Hepatocyte (in vitro differentiated cells): ENCODE measurements at regions not wholly inside any gene's neighbourhood (a gene's known extent, or its start where the extent isn't known, plus 50 kb on each side); places are given as distances from the start of the nearest gene placed in this dataset.

Experiments used
- DNase-seq: peaks from one replicate; pipeline ENCODE4 v3.0.0-alpha.2; 2016; ENCODE audit warnings: low spot score
- H2AFZ ChIP-seq: fragments of 200-600 bp; sonication (generic); 2 replicates; pipeline ENCODE4 v1.6.0; 2016; ENCODE audit warnings: antibody characterized with exemption, mild to moderate bottlenecking
- H3K27ac ChIP-seq: fragments of 200-600 bp; sonication (generic); 2 replicates; pipeline ENCODE4 v1.5.1; 2016; ENCODE audit warnings: mild to moderate bottlenecking
- H3K27me3 ChIP-seq: fragments of 200-600 bp; sonication (generic); 2 replicates; pipeline ENCODE4 v1.6.1; 2016
- H3K36me3 ChIP-seq: fragments of 200-600 bp; sonication (generic); replicated peaks from 2 replicates; pipeline ENCODE4 v1.5.1; 2016; ENCODE audit warnings: low read depth; ENCODE audit not compliant: insufficient read depth
- H3K4me1 ChIP-seq: fragments of 200-600 bp; sonication (generic); 2 replicates; pipeline ENCODE4 v1.5.1; 2016; ENCODE audit warnings: mild to moderate bottlenecking, moderate library complexity; ENCODE audit not compliant: insufficient read depth
- H3K4me2 ChIP-seq: fragments of 200-600 bp; sonication (generic); 2 replicates; pipeline ENCODE4 v1.6.0; 2016
- H3K4me3 ChIP-seq: fragments of 200-600 bp; sonication (generic); 2 replicates; pipeline ENCODE4 v1.5.1; 2016; ENCODE audit warnings: mild to moderate bottlenecking
- H3K79me2 ChIP-seq: fragments of 200-600 bp; sonication (generic); 2 replicates; pipeline ENCODE4 v1.6.0; 2017; ENCODE audit warnings: mild to moderate bottlenecking
- H3K9me2 ChIP-seq: fragments of 200-600 bp; sonication (generic); replicated peaks from 2 replicates; pipeline ENCODE4 v1.6.0; 2017; ENCODE audit warnings: mild to moderate bottlenecking; ENCODE audit not compliant: insufficient read depth
- H3K9me3 ChIP-seq: fragments of 200-600 bp; sonication (generic); 2 replicates; pipeline ENCODE4 v1.5.1; 2016; ENCODE audit warnings: low read depth, mild to moderate bottlenecking
- H4K20me1 ChIP-seq: fragments of 200-600 bp; sonication (generic); 2 replicates; pipeline ENCODE4 v1.6.0; 2016; ENCODE audit warnings: mild to moderate bottlenecking; ENCODE audit not compliant: insufficient read depth, poor library complexity, severe bottlenecking
- CTCF ChIP-seq: fragments of 200-600 bp; sonication (generic); IDR thresholded peaks from 2 replicates; pipeline ENCODE4 v1.5.1; 2016; ENCODE audit warnings: antibody characterized with exemption, mild to moderate bottlenecking; ENCODE audit not compliant: poor library complexity
- EZH2 ChIP-seq: fragments of 200-600 bp; sonication (generic); IDR thresholded peaks from 2 replicates; pipeline ENCODE4 v1.6.1; 2016; ENCODE audit warnings: antibody characterized with exemption, mild to moderate bottlenecking, borderline replicate concordance
- EZH2phosphoT487 ChIP-seq: fragments of 200-600 bp; sonication (generic); IDR thresholded peaks from one replicate; pipeline ENCODE4 v1.6.1; 2018; ENCODE audit warnings: antibody characterized with exemption, mild to moderate bottlenecking, low read depth, moderate library complexity; ENCODE audit not compliant: unreplicated experiment, severe bottlenecking
- WGBS: methylation state at CpG from one replicate; pipeline ENCODE4 v1.1.6; 2016; ENCODE audit warnings: low lambda C conversion rate; ENCODE audit errors: missing lambda C conversion rate; 5-methylcytosine and 5-hydroxymethylcytosine counted together

- H3K4me1 ChIP-seq = no peaks in the 10 kb centered on the region
- H3K79me2 ChIP-seq = no peaks in the 10 kb centered on the region
- no peaks in the 10 kb centered on the region for H3K27me3 ChIP-seq
- H3K4me3 ChIP-seq = no peak overlapping the region
- no peak overlapping the region for H3K4me2 ChIP-seq
- H3K9me3 ChIP-seq = no peaks in the 10 kb centered on the region
- no peak overlapping the region for H2AFZ ChIP-seq
- no peaks in the 10 kb centered on the region for H4K20me1 ChIP-seq
- 73% methylated on average over 2 of the region's 2 CpGs for WGBS
- H3K27ac ChIP-seq = no peak overlapping the region
- no peaks in the 10 kb centered on the region for H3K9me2 ChIP-seq
- no peak for DNase-seq
- H3K36me3 ChIP-seq = no peaks in the 10 kb centered on the region
- TF ChIP-seq EZH2phosphoT487 = no peak
- TF ChIP-seq EZH2 = no peak
- no peak for TF ChIP-seq CTCF
Observed at GRCh38 chr13:39263531-39263930, 225.3 kb downstream of the NHLRC3 start.

GRCh38 chr13:39266426-39266825 lies 228.2 kb downstream of the NHLRC3 start:
- DNase-seq = no peak
- no peak overlapping the region for H3K27ac ChIP-seq
- H3K27me3 ChIP-seq = no peaks in the 10 kb centered on the region
- no peak overlapping the region for H2AFZ ChIP-seq
- TF ChIP-seq EZH2 (no peak), CTCF (no peak), EZH2phosphoT487 (no peak)
- no peak overlapping the region for H3K4me3 ChIP-seq
- H3K9me2 ChIP-seq = no peaks in the 10 kb centered on the region
- no peaks in the 10 kb centered on the region for H3K4me1 ChIP-seq
- H3K4me2 ChIP-seq = no peak overlapping the region
- H3K36me3 ChIP-seq = no peaks in the 10 kb centered on the region
- no peaks in the 10 kb centered on the region for H3K9me3 ChIP-seq
- H3K79me2 ChIP-seq = no peaks in the 10 kb centered on the region
- H4K20me1 ChIP-seq = no peaks in the 10 kb centered on the region

- Histone ChIP-seq H2AFZ (no peak overlapping the region), H3K9me2 (no peaks in the 10 kb centered on the region), H3K27ac (no peak overlapping the region), H3K27me3 (no peaks in the 10 kb centered on the region), H3K9me3 (no peaks in the 10 kb centered on the region), H3K4me3 (no peak overlapping the region), H3K4me2 (no peak overlapping the region), H3K79me2 (no peaks in the 10 kb centered on the region), H3K4me1 (no peaks in the 10 kb centered on the region), H3K36me3 (no peaks in the 10 kb centered on the region), H4K20me1 (no peaks in the 10 kb centered on the region)
- DNase-seq = no peak
- 87% methylated on average over 3 of the region's 3 CpGs for WGBS
- TF ChIP-seq EZH2 (no peak), CTCF (no peak), EZH2phosphoT487 (no peak)
Observed at GRCh38 chr13:39268398-39268797, 230.1 kb downstream of the NHLRC3 start.

- no peak overlapping the region for H3K4me3 ChIP-seq
- no peaks in the 10 kb centered on the region for H3K79me2 ChIP-seq
- H3K9me2 ChIP-seq = no peaks in the 10 kb centered on the region
- no peak for TF ChIP-seq EZH2
- TF ChIP-seq EZH2phosphoT487 = no peak
- no peak for TF ChIP-seq CTCF
- no peaks in the 10 kb centered on the region for H3K36me3 ChIP-seq
- no peak overlapping the region for H3K4me2 ChIP-seq
- no peak overlapping the region for H2AFZ ChIP-seq
- H3K27me3 ChIP-seq = no peaks in the 10 kb centered on the region
- H3K9me3 ChIP-seq = no peaks in the 10 kb centered on the region
- DNase-seq = no peak
- H4K20me1 ChIP-seq = no peaks in the 10 kb centered on the region
- no peak overlapping the region for H3K27ac ChIP-seq
- H3K4me1 ChIP-seq = no peaks in the 10 kb centered on the region
- 82% methylated on average over 2 of the region's 2 CpGs for WGBS
Observed at GRCh38 chr13:39269004-39269403, 230.7 kb downstream of the NHLRC3 start.
